ENCODE measurements at regions not wholly inside any gene's neighbourhood (a gene's known extent, or its start where the extent isn't known, plus 50 kb on each side); places are given as distances from the start of the nearest gene placed in this dataset.
"Not testable (repeated sequence)": the region's sequence is repeated elsewhere in the genome, so short reads cannot be mapped to it uniquely, and the experiment has no call there.

- not testable (repeated sequence) for DNase-seq
These were observed 164.2 kb upstream of the TMPRSS15 start for GRCh38 chr21:18567770-18568169.

- no peak for DNase-seq
These were observed 184.5 kb upstream of the TMPRSS15 start for GRCh38 chr21:18588001-18588662.

GRCh38 chr21:18601146-18601545, 197.6 kb upstream of the TMPRSS15 start:
- no peak for DNase-seq

- DNase-seq = no peak
These were observed 199.1 kb upstream of the TMPRSS15 start for GRCh38 chr21:18602711-18603110.

- no peak for DNase-seq
These were observed 199.7 kb upstream of the TMPRSS15 start for GRCh38 chr21:18603261-18603660.

GRCh38 chr21:18603980-18604379, 200.4 kb upstream of the TMPRSS15 start:
- DNase-seq = no peak

GRCh38 chr21:18608226-18608625, 204.6 kb upstream of the TMPRSS15 start:
- no peak for DNase-seq

- DNase-seq = no peak
These were observed 210.7 kb upstream of the TMPRSS15 start for GRCh38 chr21:18614303-18614702.

- no peak for DNase-seq
These were observed 213.7 kb upstream of the TMPRSS15 start for GRCh38 chr21:18617291-18617690.

- DNase-seq = no peak
These were observed 216.9 kb upstream of the TMPRSS15 start for GRCh38 chr21:18620436-18620835.

- no peak for DNase-seq
These were observed 218.8 kb upstream of the TMPRSS15 start for GRCh38 chr21:18622383-18622782.

- no peak for DNase-seq
These were observed 226.9 kb upstream of the TMPRSS15 start for GRCh38 chr21:18630446-18630845.

- no peak for DNase-seq
These were observed 233.3 kb upstream of the TMPRSS15 start for GRCh38 chr21:18636897-18637296.

- DNase-seq = no peak
These were observed 242.5 kb upstream of the TMPRSS15 start for GRCh38 chr21:18646116-18646515.

- no peak for DNase-seq
These were observed 252.3 kb upstream of the TMPRSS15 start for GRCh38 chr21:18655931-18656330.

GRCh38 chr21:18661842-18662241, 258.3 kb upstream of the TMPRSS15 start:
- no peak for DNase-seq

GRCh38 chr21:18663663-18664062, 260.1 kb upstream of the TMPRSS15 start:
- no peak for DNase-seq

- DNase-seq = no peak
These were observed 263.1 kb upstream of the TMPRSS15 start for GRCh38 chr21:18666725-18667124.

GRCh38 chr21:18673789-18674188, 270.2 kb upstream of the TMPRSS15 start:
- no peak for DNase-seq

GRCh38 chr21:18677632-18678031, 274.0 kb upstream of the TMPRSS15 start:
- no peak for DNase-seq

GRCh38 chr21:18705971-18706370, 302.4 kb upstream of the TMPRSS15 start:
- DNase-seq = no peak

GRCh38 chr21:18711662-18712061, 308.1 kb upstream of the TMPRSS15 start:
- DNase-seq = no peak

- no peak for DNase-seq
These were observed 312.0 kb upstream of the TMPRSS15 start for GRCh38 chr21:18715606-18716005.

GRCh38 chr21:18716578-18717138, 313.1 kb upstream of the TMPRSS15 start:
- DNase-seq = no peak

- DNase-seq = no peak
These were observed 318.6 kb upstream of the TMPRSS15 start for GRCh38 chr21:18722193-18722592.
